ENCODE measurements at regions not wholly inside any gene's neighbourhood (a gene's known extent, or its start where the extent isn't known, plus 50 kb on each side); places are given as distances from the start of the nearest gene placed in this dataset.

DNA sequence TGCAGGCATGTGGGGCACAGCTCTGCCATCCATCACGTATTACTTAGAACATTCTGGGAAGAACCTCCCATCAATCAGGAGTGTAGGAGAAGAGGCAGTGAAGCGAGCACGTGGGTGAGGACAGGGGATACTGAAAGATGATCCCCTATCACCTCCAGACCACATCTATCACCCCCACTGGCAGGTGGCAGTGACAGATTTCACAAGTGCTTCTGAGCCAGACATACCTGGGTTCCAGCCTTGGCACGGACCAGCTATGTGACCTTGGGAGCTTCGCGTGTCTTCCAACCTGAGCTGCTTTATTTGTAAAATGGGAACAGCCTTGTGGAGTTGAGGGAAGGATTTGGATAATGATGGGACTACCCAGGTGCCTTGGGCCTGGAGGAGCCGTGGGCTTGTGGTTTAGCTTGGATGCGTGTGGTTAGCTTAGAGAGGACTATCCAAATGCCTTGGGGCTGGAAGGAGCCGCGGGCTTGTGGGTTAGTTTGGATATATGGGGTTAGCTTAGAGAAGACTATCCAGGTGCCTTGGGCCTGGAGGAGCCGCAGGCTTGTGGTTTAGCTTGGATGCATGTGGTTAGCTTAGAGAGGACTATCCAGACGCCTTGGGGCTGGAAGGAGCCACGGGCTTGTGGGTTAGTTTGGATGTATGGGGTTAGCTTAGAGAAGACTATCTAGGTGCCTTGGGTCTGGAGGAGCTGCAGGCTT lies 206.4 kb downstream of the ENGASE start:
- TF ChIP-seq EZH2 (IDR thresholded peaks at IDR 0.05; ENCODE audit: borderline replicate concordance, insufficient read depth, low read length, poor library complexity, severe bottlenecking) (no peak), MXI1 (conservative IDR thresholded peaks at IDR 0.05; ENCODE audit: poor library complexity, severe bottlenecking) (no peak)
- TF ChIP-seq, protein P1, sequence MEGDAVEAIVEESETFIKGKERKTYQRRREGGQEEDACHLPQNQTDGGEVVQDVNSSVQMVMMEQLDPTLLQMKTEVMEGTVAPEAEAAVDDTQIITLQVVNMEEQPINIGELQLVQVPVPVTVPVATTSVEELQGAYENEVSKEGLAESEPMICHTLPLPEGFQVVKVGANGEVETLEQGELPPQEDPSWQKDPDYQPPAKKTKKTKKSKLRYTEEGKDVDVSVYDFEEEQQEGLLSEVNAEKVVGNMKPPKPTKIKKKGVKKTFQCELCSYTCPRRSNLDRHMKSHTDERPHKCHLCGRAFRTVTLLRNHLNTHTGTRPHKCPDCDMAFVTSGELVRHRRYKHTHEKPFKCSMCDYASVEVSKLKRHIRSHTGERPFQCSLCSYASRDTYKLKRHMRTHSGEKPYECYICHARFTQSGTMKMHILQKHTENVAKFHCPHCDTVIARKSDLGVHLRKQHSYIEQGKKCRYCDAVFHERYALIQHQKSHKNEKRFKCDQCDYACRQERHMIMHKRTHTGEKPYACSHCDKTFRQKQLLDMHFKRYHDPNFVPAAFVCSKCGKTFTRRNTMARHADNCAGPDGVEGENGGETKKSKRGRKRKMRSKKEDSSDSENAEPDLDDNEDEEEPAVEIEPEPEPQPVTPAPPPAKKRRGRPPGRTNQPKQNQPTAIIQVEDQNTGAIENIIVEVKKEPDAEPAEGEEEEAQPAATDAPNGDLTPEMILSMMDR (IDR thresholded peaks at IDR 0.05; ENCODE audit: poor library complexity, severe bottlenecking) = no peak
- TF ChIP-seq, protein P2, sequence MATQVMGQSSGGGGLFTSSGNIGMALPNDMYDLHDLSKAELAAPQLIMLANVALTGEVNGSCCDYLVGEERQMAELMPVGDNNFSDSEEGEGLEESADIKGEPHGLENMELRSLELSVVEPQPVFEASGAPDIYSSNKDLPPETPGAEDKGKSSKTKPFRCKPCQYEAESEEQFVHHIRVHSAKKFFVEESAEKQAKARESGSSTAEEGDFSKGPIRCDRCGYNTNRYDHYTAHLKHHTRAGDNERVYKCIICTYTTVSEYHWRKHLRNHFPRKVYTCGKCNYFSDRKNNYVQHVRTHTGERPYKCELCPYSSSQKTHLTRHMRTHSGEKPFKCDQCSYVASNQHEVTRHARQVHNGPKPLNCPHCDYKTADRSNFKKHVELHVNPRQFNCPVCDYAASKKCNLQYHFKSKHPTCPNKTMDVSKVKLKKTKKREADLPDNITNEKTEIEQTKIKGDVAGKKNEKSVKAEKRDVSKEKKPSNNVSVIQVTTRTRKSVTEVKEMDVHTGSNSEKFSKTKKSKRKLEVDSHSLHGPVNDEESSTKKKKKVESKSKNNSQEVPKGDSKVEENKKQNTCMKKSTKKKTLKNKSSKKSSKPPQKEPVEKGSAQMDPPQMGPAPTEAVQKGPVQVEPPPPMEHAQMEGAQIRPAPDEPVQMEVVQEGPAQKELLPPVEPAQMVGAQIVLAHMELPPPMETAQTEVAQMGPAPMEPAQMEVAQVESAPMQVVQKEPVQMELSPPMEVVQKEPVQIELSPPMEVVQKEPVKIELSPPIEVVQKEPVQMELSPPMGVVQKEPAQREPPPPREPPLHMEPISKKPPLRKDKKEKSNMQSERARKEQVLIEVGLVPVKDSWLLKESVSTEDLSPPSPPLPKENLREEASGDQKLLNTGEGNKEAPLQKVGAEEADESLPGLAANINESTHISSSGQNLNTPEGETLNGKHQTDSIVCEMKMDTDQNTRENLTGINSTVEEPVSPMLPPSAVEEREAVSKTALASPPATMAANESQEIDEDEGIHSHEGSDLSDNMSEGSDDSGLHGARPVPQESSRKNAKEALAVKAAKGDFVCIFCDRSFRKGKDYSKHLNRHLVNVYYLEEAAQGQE (IDR thresholded peaks at IDR 0.05; ENCODE audit: borderline replicate concordance) = no peak

Data from neural cell (in vitro differentiated cells).